ENCODE measurements at regions not wholly inside any gene's neighbourhood (a gene's known extent, or its start where the extent isn't known, plus 50 kb on each side); places are given as distances from the start of the nearest gene placed in this dataset.

DNA sequence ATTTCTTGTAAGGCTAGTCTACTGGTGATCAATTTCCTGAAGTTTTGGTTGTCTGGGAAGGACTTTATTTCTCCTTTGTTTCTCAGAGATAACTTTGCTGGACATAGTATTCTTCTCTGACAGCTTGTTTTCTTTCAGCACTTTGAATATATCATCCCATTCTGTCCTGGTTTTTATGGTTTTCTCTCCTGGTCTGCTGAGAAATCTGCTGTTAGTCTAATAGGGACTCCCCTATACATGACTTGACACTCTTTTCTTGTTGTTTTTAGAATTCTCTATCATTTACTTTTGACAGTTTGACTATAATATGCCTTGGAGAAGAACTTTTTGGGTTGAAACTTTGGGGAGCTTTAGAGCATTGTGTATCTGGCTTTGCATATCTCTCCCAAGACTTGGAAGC, 112.5 kb downstream of the PRL start:
- TF ChIP-seq, protein P1, sequence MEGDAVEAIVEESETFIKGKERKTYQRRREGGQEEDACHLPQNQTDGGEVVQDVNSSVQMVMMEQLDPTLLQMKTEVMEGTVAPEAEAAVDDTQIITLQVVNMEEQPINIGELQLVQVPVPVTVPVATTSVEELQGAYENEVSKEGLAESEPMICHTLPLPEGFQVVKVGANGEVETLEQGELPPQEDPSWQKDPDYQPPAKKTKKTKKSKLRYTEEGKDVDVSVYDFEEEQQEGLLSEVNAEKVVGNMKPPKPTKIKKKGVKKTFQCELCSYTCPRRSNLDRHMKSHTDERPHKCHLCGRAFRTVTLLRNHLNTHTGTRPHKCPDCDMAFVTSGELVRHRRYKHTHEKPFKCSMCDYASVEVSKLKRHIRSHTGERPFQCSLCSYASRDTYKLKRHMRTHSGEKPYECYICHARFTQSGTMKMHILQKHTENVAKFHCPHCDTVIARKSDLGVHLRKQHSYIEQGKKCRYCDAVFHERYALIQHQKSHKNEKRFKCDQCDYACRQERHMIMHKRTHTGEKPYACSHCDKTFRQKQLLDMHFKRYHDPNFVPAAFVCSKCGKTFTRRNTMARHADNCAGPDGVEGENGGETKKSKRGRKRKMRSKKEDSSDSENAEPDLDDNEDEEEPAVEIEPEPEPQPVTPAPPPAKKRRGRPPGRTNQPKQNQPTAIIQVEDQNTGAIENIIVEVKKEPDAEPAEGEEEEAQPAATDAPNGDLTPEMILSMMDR (IDR thresholded peaks at IDR 0.05): no peak
- TF ChIP-seq POLR2A (IDR thresholded peaks at IDR 0.05) (no peak), POLR2AphosphoS5 (IDR thresholded peaks at IDR 0.05; ENCODE audit: insufficient read depth in 1 of 2, low read depth in 1 of 2) (no peak)
